GM18519 (cell line): ENCODE measurements at regions not wholly inside any gene's neighbourhood (a gene's known extent, or its start where the extent isn't known, plus 50 kb on each side); places are given as distances from the start of the nearest gene placed in this dataset.
"Not testable (repeated sequence)": the region's sequence is repeated elsewhere in the genome, so short reads cannot be mapped to it uniquely, and the experiment has no call there.

Experiments used
- ATAC-seq: cut with Tn5 transposase; IDR thresholded peaks from one replicate; pipeline ENCODE4 v1.9.1; 2021; ENCODE audit warnings: mild to moderate bottlenecking, moderate library complexity; ENCODE audit not compliant: unreplicated experiment, low FRiP score

DNA sequence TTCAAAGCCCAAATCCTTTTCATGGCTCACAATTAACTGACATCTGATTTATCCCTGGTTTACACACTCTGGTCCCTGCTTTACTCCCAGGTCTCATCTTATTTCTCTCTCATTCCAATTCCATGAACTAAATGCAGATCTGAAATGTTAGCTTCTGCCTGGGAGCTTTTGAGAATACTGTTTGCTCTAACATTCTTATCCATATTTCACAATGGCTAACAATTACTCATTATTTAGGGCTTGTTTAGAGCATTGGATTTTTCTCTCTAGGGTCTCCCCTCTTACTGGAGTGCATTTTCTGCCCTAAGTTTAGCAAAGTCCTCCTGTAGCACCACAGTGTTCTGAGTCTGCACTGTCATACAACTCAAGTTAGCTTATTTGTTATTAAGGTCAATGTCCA is 121.5 kb upstream of the HCRTR2 start:
- no peak for ATAC-seq

DNA sequence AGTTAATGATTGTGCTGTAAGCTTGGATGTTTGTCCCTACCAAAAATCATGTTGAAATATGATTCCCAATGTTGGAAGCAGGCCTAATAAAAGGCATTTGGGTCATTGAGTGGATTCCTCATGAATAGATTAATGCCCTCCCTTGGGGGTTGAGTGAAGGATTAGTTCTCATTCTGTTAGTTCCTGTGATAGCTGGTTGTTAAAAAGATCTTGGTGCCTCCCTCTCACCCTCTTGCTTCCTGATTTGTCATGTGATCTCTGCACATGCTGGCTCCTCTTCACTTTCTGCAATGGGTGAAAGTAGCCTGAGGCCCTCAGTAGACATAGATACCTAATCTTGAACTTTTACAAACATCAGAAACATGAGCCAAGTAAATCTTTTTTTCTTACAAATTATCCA is 115.6 kb upstream of the HCRTR2 start:
- no peak for ATAC-seq

DNA sequence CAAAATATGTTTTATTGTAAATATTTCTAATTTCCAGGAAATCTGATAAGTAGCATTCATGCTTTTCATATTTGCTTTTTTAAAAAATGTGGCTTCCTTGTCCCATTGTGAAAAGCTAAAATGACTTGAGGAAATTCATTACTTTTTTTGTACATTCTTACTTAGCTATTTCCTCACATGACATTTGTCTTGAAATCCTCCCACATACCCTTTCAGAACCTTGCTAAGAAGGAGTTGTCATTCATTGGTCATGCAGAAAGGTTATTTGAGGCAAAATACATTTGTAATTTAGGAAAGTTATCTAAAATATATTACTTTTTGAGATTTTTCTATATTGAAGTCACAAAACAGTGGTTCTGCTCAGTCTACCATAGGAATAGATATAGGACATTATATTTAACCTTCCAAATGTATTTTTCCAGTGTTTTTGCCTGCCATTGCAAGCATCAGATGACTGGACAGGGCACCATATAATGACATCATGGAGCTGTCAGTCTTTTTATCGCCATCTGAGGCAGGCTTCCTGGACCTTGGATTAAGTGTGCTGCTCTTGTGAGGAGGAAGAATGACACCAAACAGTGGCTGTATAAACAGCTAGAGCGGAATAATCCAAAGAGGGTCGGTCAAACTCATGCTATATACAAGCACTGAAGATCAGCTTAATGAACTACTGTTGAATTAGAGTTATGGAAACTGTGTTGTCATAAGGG is 109.4 kb upstream of the HCRTR2 start:
- ATAC-seq, result no peak

DNA sequence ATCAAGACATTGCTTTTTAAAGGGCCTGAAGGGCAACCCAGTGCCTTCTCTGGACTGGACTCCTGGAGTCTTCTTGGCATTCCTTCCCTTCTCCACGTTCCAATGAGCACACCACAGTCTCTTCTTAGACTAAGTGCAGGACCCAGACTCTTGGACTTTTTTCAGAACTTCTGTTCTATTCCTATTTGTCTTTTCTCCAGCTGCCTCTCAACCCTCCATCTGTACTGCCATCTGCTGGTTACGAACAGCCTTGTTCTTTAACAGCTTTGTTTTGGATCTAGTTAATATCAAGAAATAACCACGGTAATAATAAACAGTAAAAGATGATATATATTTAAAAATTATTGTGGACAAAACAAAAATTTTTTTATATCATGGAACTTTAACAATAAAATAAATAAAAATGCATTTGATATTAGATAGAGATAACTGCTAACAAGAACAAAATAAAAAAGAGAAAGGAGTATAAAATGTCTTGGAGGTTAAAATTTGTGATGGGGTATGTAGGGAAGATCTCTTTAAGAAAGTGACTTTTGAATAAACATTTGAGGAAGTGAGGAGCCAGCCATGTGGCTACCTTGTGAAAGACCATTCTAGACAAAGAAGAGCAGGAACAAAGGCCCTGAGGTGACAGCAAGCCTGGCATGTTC is 105.1 kb upstream of the HCRTR2 start:
- no peak for ATAC-seq

DNA sequence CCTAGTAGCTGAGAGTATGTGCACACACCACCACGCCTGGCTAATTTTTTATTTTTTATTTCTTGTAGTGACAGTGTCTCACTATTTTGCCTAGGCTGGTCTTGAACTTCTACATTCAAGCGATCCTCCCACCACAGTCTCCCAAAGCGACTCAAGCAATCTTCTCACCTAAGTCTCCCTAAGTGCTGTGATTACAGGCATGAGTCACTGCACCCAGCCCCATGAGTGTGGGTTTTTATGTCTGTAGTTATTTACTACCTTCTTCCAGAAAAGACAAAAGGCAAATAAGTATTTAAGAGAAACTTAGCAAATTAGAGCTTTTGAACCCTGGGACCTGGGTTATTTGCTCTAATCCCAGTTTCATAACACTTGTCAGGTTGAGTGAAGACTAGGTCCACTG is 92.3 kb upstream of the HCRTR2 start:
- no peak for ATAC-seq

DNA sequence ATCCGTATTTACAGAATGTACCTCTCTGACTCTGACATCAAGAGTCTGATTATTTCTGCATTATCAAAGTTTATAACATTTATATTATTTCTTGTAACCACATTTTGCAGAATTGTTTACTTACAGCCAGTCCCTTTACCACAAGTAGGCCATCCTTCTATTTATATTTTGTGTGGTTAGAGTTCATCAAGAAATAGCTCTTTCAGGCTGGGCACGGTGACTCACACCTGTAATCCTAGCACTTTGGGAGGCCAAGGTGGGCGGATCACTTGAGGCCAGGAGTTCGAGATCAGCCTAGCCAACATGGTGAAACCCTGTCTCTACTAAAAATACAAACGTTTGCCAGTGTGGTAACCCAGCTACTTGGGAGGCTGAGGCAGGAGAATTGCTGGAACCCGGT is 86.3 kb upstream of the HCRTR2 start:
- ATAC-seq, result not testable (repeated sequence)

DNA sequence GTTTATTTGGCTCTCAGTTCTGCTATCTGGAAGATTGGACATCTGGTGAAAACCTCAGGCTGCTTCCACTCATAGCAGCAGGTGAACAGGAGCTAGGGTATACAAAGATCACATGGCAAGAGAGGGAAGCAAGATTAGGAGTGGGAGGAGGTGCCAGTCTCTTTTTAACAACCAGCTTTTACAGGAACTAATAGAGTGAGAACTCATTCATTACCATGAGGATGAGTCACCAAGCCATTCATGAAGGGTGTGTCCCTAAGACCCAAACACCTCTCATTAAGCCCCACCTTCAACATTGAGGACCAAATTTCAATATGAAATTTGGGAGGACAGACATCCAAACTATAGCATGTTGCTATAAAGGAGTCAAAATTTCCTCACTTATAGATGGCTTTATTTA is 85.4 kb upstream of the HCRTR2 start:
- no peak for ATAC-seq

DNA sequence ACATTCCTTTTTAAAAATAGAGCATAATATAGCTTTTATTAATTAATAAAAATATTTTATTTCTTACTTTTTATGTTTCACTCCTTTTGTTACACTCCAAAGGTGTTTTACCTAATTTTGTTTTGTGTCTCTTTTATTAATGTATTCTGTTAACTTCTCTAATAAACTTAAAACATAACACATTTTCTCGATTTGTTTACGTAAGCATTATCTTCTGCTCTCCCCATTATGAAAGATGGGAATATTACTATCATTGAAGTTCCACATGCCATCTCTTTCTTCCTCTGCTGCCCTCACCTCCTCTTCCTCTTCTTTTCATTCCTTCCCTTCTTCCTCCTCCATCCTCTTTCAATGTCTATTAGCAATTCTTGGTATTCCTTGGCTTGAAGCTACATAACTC is 85.0 kb upstream of the HCRTR2 start:
- no peak for ATAC-seq

DNA sequence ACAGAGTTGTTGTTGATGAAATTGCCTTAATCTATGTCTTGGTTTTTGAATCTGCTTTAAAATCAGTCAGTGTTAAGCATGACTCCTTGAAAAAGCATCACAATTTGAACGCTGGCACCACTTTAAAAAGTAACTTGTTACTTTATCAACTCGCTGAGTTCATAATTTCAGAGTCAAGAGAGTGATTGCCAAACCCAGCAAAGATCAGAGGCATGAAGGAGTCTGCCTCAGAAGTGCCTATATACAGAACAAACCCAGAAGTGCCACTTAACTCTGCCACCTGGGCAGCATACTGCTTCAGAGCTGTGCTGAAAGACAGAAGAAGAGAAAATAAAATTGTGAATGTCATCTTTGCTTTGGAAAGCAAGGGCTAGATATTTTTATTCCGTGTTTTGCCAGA is 73.6 kb upstream of the HCRTR2 start:
- ATAC-seq, result no peak

DNA sequence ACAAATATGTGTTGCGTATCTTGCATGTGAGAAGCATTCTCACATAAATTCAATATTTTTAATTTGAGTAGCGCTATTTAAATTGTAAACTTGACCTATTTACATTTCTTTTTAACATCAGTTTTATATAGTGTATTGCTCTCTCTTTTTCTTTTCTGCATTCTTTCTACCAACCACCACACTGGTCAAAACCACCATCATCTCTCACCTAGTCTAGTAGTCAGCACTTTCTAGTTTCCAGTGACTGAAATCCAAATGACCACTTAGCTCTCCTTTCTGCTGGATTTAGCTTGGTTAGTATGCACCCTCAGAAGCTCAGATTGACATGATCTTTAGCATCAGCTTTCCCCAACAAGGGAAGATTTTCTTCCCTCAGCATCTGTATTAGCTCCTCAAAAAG is 73.2 kb upstream of the HCRTR2 start:
- ATAC-seq, result no peak

DNA sequence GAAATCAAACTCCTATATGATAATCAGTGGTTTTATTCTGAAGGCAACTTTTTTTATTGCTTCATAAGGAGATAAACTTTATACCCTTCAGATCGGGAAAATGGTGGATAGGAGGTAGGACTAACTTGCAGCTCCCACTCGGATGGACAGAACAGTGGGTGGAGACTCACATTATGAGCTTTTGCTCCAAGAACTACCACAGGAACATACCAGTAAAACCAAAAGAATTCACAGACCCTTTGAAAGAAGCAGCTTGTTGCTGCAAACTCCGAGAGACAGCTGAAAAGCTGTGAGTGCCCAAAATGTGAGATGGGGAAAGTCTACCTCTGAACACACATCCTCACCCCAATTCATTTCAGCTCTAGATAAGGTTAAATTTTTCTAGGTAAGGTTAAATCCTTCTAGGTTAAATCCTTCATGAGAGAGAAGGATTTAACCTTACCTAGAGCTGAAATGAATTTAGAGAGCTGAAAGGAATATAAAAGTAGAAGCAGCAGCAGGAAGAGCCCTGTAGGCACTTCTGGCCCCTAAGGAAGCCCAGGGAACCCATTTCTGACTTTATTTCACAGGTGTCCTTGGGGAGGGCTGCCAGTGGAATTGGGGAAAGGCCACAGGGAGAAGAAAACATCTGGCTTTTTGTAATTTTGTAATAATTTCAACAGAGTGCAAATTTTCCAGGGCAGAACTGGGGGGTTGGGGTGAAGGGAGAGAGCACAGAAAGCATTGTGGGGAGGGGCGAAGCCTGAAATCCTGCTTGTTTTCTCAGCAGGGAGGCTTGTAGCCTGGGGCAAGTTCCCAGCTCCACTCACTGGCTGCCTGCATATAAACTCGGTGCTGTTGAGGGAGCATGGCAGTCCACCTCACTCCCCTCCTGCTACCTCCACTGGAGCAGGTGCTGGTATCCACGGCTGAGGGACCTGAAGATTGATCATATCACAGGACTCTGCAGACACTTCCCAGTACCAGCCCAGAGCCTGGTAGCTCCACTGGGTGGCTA is 65.9 kb upstream of the HCRTR2 start:
- ATAC-seq, result no peak

DNA sequence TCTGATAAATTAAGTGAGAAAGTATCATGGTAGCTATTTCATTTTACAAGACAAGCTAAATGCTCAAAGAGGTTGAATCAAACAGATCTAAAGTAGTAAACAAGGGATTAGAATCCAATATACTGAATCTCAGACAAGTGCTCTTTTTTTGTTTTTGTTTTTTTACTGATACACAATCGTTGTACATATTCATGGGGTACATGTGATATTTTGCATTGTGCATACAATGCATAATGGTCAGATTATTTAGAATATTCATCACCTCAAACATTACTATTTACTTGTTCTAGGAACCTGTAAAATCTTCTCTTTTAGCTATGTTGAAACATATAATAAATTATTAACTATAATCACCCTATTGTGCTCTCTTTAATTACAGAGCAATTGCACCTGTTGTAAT is 57.0 kb upstream of the HCRTR2 start:
- no peak for ATAC-seq

DNA sequence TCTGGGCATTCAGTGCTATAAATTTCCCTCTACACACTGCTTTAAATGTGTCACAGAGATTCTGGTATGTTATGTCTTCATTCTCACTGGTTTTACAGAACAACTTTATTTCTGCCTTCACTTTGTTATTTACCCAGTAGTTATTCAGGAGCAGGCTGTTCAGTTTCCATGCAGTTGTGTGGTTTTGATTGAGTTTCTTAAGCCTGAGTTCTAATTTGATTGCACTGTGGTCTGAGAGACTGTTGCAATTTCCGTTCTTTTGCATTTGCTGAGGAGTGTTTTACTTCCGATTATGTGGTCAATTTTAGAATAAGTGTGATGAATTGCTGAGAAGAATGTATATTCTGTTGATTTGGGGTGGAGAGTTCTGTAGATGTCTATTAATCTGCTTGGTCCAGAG is 50.1 kb upstream of the HCRTR2 start:
- not testable (repeated sequence) for ATAC-seq
